Lower lobe of right lung (tissue), 2 donors: ENCODE measurements at regions not wholly inside any gene's neighbourhood (a gene's known extent, or its start where the extent isn't known, plus 50 kb on each side); places are given as distances from the start of the nearest gene placed in this dataset.

Source experiments
- ATAC-seq, 2 donors: fragments of 200-7000 bp; cut with Tn5 transposase; one replicate each; pipeline ENCODE4 v1.9.1; 2020 to 2022; ENCODE audit warnings: mild to moderate bottlenecking in 2 of 2, moderate library complexity in 2 of 2
- DNase-seq: peaks from one replicate; pipeline ENCODE4 v3.0.0-alpha.2; 2020
- H3K27ac ChIP-seq: fragments of 200-600 bp; one replicate; pipeline ENCODE4 v1.8.0; 2022
- H3K27me3 ChIP-seq: fragments of 200-600 bp; one replicate; pipeline ENCODE4 v1.8.0; 2022; ENCODE audit warnings: low read depth
- H3K36me3 ChIP-seq: fragments of 200-600 bp; one replicate; pipeline ENCODE4 v1.8.0; 2022; ENCODE audit warnings: mild to moderate bottlenecking
- H3K4me1 ChIP-seq: fragments of 200-600 bp; one replicate; pipeline ENCODE4 v1.8.0; 2022
- H3K4me3 ChIP-seq: fragments of 200-600 bp; one replicate; pipeline ENCODE4 v1.8.0; 2022; ENCODE audit warnings: mild to moderate bottlenecking
- H3K9me3 ChIP-seq: fragments of 200-600 bp; one replicate; pipeline ENCODE4 v1.8.0; 2022
- CTCF ChIP-seq: fragments of 200-600 bp; IDR thresholded peaks from one replicate; pipeline ENCODE4 v1.8.0; 2022; ENCODE audit warnings: antibody characterized with exemption, mild to moderate bottlenecking
- intact Hi-C: fragments of 100-400 bp; cut with DNase I; formaldehyde crosslinking; loops from one replicate; pipeline ENCODE4 v1.11.0; 2022
- donor health status: DM: no; HTN: yes; CAD: no; lungs with severe emphysema.

GRCh38 chr2:155266583-155266982 is 568.1 kb downstream of the KCNJ3 start:
- Histone ChIP-seq H3K27me3 (no peaks in the 10 kb centered on the region), H3K9me3 (no peaks in the 10 kb centered on the region), H3K36me3 (no peaks in the 10 kb centered on the region), H3K27ac (no peak overlapping the region), H3K4me1 (no peaks in the 10 kb centered on the region), H3K4me3 (no peak overlapping the region)
- ATAC-seq (no peak), DNase-seq (no peak)
- intact Hi-C loops = no loop called here
- TF ChIP-seq CTCF = no peak

- no peaks in the 10 kb centered on the region for H3K27me3 ChIP-seq
- DNase-seq (no peak), ATAC-seq (no peak)
- no peak overlapping the region for H3K27ac ChIP-seq
- intact Hi-C loops = no loop called here
- no peaks in the 10 kb centered on the region for H3K9me3 ChIP-seq
- TF ChIP-seq CTCF = no peak
- no peaks in the 10 kb centered on the region for H3K4me1 ChIP-seq
- no peak overlapping the region for H3K4me3 ChIP-seq
- no peaks in the 10 kb centered on the region for H3K36me3 ChIP-seq
Observed at GRCh38 chr2:155266109-155266508, 567.6 kb downstream of the KCNJ3 start.

DNA sequence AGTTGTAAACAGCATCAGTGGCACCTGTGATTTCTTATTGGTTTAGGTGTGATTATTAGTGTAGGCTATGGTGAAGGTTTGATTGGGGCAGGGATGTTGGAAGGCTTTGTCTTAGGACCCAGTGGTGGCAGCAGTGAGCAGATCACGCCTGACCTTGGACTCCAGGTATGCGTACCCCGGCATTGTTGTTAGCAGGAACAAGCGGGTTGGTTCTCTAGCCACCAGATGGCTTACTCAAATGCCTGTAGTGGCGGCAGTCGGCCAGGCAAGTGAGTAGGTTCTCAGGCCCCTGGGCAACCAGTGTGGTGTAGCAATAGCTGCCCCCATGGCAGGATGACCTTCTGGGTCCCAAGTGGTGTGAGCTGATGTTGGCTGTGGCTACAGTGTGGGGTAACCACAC is 558.3 kb downstream of the KCNJ3 start:
- intact Hi-C loops = no loop called here
- Histone ChIP-seq H3K36me3 (no peaks in the 10 kb centered on the region), H3K27me3 (no peaks in the 10 kb centered on the region), H3K4me3 (no peak overlapping the region), H3K9me3 (no peaks in the 10 kb centered on the region), H3K4me1 (no peaks in the 10 kb centered on the region), H3K27ac (no peak overlapping the region)
- TF ChIP-seq CTCF = no peak
- ATAC-seq (no peak), DNase-seq (no peak)

DNA sequence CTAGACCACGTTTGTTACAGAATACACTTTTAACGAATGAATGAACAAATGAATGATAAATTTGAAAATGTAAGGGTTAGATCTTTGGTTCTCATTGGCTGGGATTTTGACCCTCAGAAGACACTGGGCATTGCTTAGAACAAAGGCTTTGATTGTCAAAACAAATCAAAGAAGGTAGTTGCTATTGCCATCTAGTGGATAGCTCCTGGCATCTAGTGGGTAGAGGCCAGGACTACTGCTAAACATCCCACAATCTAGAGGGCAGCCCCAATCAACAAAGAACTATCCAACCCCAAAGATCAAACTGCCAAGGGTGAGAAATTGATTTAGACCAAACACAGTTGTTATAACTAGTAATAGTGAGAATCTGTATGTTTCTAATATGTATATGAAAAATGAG is 552.3 kb downstream of the KCNJ3 start:
- Histone ChIP-seq H3K9me3 (no peaks in the 10 kb centered on the region), H3K4me1 (no peaks in the 10 kb centered on the region), H3K27me3 (no peaks in the 10 kb centered on the region), H3K36me3 (no peaks in the 10 kb centered on the region), H3K4me3 (no peak overlapping the region), H3K27ac (no peak overlapping the region)
- intact Hi-C loops = no loop called here
- DNase-seq = no peak
- peak; percentile 13 for TF ChIP-seq CTCF
- ATAC-seq = no peak

- DNase-seq (no peak), ATAC-seq (no peak)
- Histone ChIP-seq H3K27me3 (no peaks in the 10 kb centered on the region), H3K27ac (no peak overlapping the region), H3K36me3 (no peaks in the 10 kb centered on the region), H3K4me1 (no peaks in the 10 kb centered on the region), H3K4me3 (no peak overlapping the region), H3K9me3 (no peaks in the 10 kb centered on the region)
- TF ChIP-seq CTCF = no peak
- intact Hi-C loops = no loop called here
Observed at GRCh38 chr2:155240176-155240575, 541.7 kb downstream of the KCNJ3 start.

DNA sequence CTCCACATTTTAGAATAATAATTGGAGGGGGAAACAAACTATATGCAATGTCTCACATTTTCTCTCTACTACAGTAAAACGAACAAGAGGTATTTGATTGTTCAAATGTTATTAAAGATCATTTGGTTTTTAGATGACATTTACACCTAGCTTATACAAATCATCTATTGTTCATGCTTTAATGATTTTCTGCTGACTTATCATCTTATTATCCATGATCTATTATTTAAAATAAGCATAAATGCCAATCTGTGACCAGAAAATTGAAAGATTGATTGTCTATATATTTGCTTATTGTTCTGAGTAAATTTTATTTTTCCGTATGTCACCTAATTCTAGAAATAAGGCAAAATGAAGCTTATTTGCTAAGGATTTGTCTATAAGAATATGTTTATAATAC is 537.2 kb downstream of the KCNJ3 start:
- ATAC-seq = no peak
- H3K27me3 ChIP-seq = no peaks in the 10 kb centered on the region
- H3K27ac ChIP-seq = no peak overlapping the region
- intact Hi-C loops = no loop called here
- no peaks in the 10 kb centered on the region for H3K36me3 ChIP-seq
- DNase-seq = no peak
- no peak overlapping the region for H3K4me3 ChIP-seq
- H3K4me1 ChIP-seq = no peaks in the 10 kb centered on the region
- no peak for TF ChIP-seq CTCF
- H3K9me3 ChIP-seq = no peaks in the 10 kb centered on the region
